PC-9 (cell line): ENCODE measurements at regions not wholly inside any gene's neighbourhood (a gene's known extent, or its start where the extent isn't known, plus 50 kb on each side); places are given as distances from the start of the nearest gene placed in this dataset.
"Not testable (repeated sequence)": the region's sequence is repeated elsewhere in the genome, so short reads cannot be mapped to it uniquely, and the experiment has no call there.

Source experiments
- CTCF ChIP-seq: fragments of 200-600 bp; sonication (generic); conservative IDR thresholded peaks from 2 replicates; pipeline ENCODE4 v1.6.1; 2017; ENCODE audit warnings: mixed run types, antibody characterized with exemption, mild to moderate bottlenecking, moderate library complexity
- EZH2 ChIP-seq: fragments of 200-600 bp; sonication (generic); IDR thresholded peaks from 2 replicates; pipeline ENCODE4 v1.8.0; 2017; ENCODE audit warnings: antibody characterized with exemption, low read depth

GRCh38 chr3:110367289-110367688 is 704.3 kb upstream of the NECTIN3 start:
- not testable (repeated sequence) for TF ChIP-seq CTCF, EZH2
